K562 (cell line): ENCODE measurements at regions not wholly inside any gene's neighbourhood (a gene's known extent, or its start where the extent isn't known, plus 50 kb on each side); places are given as distances from the start of the nearest gene placed in this dataset.

Experiments
- ATAC-seq: fragments of 200-7000 bp; cut with Tn5 transposase; 3 replicates; pipeline ENCODE4 v1.9.1; 2020; ENCODE audit warnings: moderate library complexity
- BruUV-seq: library from RNA; stranded (reverse); fragments of 400-500 nt; replicated peaks from 2 replicates; lab custom pipeline; 2021; lab: Mats Ljungman, UMichigan
- CTCF ChIA-PET: fragments of 300-600 bp; formaldehyde crosslinking; extraction: SDS; loops from one replicate; lab custom pipeline; 2021; ENCODE audit warnings: low intra/inter-chr PET ratio; lab: Yijun Ruan, JAX
- POLR2A ChIA-PET: fragments of 300-600, 350-650 bp; sonication (Branson Sonifier 250); formaldehyde crosslinking; extraction: SDS; loops from one replicate; lab custom pipeline; 2021; ENCODE audit warnings: antibody characterized with exemption, inconsistent platforms; lab: Yijun Ruan, JAX
- DNase-seq, 4 experiments: peaks; one replicate each; pipeline versions ENCODE4 v3.0.0 to v3.0.0-alpha.2; 2011 to 2018; ENCODE audit warnings: low spot score in 3 of 4, mixed read lengths in 3 of 4; ENCODE audit errors: extremely low read depth in 1 of 4
- FAIRE-seq: peaks from 2 replicates; lab custom pipeline; 2011; peaks lifted over from hg19 to GRCh38; lab: Jason Lieb, UNC
- H2AFZ ChIP-seq: 2 replicates; pipeline ENCODE4 v1.6.0; 2011; ENCODE audit warnings: low read depth, low read length, control low read depth, inconsistent platforms
- H3K27ac ChIP-seq: fragments of 200-600 bp; 3 replicates; pipeline ENCODE4 v1.8.0; 2011; ENCODE audit warnings: low read depth, mild to moderate bottlenecking, control low read depth, inconsistent platforms, low read length, moderate library complexity, mixed read lengths; ENCODE audit errors: extremely low read depth
- H3K27me3 ChIP-seq, 2 experiments: fragments of 300-600 bp in 1 of 2; 2 replicates in 1 of 2; 3 replicates in 1 of 2; pipeline versions ENCODE4 v1.6.0 to v1.8.0; 2011; ENCODE audit warnings: inconsistent platforms in 2 of 2, low read length in 2 of 2, mild to moderate bottlenecking in 1 of 2, mixed read lengths in 1 of 2, moderate library complexity in 1 of 2; ENCODE audit not compliant: control insufficient read depth in 2 of 2, insufficient read depth in 2 of 2
- H3K36me3 ChIP-seq: fragments of 300-600 bp; 3 replicates; pipeline ENCODE4 v1.8.0; 2011; ENCODE audit warnings: mild to moderate bottlenecking, low read length, inconsistent platforms; ENCODE audit not compliant: control insufficient read depth, insufficient read depth
- H3K4me1 ChIP-seq, 2 experiments: fragments of 200-600 bp in 1 of 2; replicated peaks in 1 of 2; 2 replicates in 1 of 2; 3 replicates in 1 of 2; pipeline versions ENCODE4 v1.5.1 to v1.8.0; 2011; ENCODE audit warnings: inconsistent platforms in 2 of 2, low read length in 2 of 2, mild to moderate bottlenecking in 1 of 2, mixed read lengths in 1 of 2, moderate library complexity in 1 of 2; ENCODE audit not compliant: control insufficient read depth in 2 of 2, insufficient read depth in 2 of 2
- H3K4me2 ChIP-seq: 2 replicates; pipeline ENCODE4 v1.6.1; 2011; ENCODE audit warnings: low read length, control low read depth, inconsistent platforms, mixed read lengths; ENCODE audit not compliant: insufficient read depth
- H3K4me3 ChIP-seq: fragments of 200-600 bp; sonication (generic), shearing (Covaris generic); 2 replicates; pipeline ENCODE4 v1.5.1; 2016; ENCODE audit warnings: control low read depth, inconsistent platforms
- H3K79me2 ChIP-seq: fragments of 200-600 bp; 3 replicates; pipeline ENCODE4 v1.8.0; 2011; ENCODE audit warnings: low read length, inconsistent platforms; ENCODE audit not compliant: control insufficient read depth, insufficient read depth
- H3K9ac ChIP-seq, 2 experiments: 2 replicates each; pipeline versions ENCODE4 v1.6.0 to v1.6.1; 2011; ENCODE audit warnings: low read depth in 2 of 2, low read length in 2 of 2, control low read depth in 1 of 2, inconsistent platforms in 1 of 2, mild to moderate bottlenecking in 1 of 2, mixed read lengths in 1 of 2; ENCODE audit not compliant: insufficient read depth in 1 of 2
- H3K9me1 ChIP-seq: one replicate; pipeline ENCODE4 v1.6.0; 2011; ENCODE audit warnings: inconsistent platforms, mild to moderate bottlenecking, low read length, moderate library complexity; ENCODE audit not compliant: control insufficient read depth, insufficient read depth
- H3K9me3 ChIP-seq: replicated peaks from 2 replicates; pipeline ENCODE4 v1.5.1; 2011; ENCODE audit warnings: low read depth, low read length, inconsistent platforms; ENCODE audit not compliant: control insufficient read depth, insufficient read depth
- H4K20me1 ChIP-seq: replicated peaks from 2 replicates; pipeline ENCODE4 v1.6.1; 2011; ENCODE audit warnings: low read length, inconsistent platforms, mixed read lengths; ENCODE audit not compliant: control insufficient read depth, insufficient read depth
- CC2D1A ChIP-seq: fragments of 450-650 bp; IDR thresholded peaks from 2 replicates; pipeline ENCODE4 v1.6.1; 2017; ENCODE audit warnings: mild to moderate bottlenecking
- FOXP1 ChIP-seq: sonication (generic); formaldehyde crosslinking; IDR thresholded peaks from 2 replicates; pipeline ENCODE4 v1.8.0; 2022; ENCODE audit warnings: mild to moderate bottlenecking, missing genetic modification reagents
- FUS ChIP-seq: fragments of 200-400 bp; formaldehyde crosslinking; optimal IDR thresholded peaks from 2 replicates; pipeline ENCODE3; 2017; ENCODE audit warnings: low read depth, low read length
- MCM3 ChIP-seq: fragments of 450-650 bp; IDR thresholded peaks from 2 replicates; pipeline ENCODE4 v1.6.1; 2016
- MYC ChIP-seq, 2 experiments: fragments of 250-450 bp in 1 of 2; sonication (Bioruptor Pico) in 1 of 2; IDR thresholded peaks; 2 replicates each; pipeline versions ENCODE4 v1.5.1 to v1.6.1; 2012 to 2021; ENCODE audit warnings: low read depth in 2 of 2, borderline replicate concordance in 1 of 2, improper control_type of control experiment in 1 of 2, low read length in 1 of 2, mild to moderate bottlenecking in 1 of 2, moderate library complexity in 1 of 2
- MYNN ChIP-seq, 2 experiments: sonication (generic); formaldehyde crosslinking in 1 of 2; IDR thresholded peaks; 2 replicates each; pipeline versions ENCODE4 v1.5.0 to v1.6.1; 2016 to 2020; ENCODE audit warnings: antibody characterized with exemption in 1 of 2, missing genetic modification reagents in 1 of 2
- NR1H2 ChIP-seq: sonication (generic); formaldehyde crosslinking; IDR thresholded peaks from 2 replicates; pipeline ENCODE4 v1.4.0; 2020; ENCODE audit warnings: mild to moderate bottlenecking, missing genetic modification reagents
- SAFB2 ChIP-seq: fragments of 200-400 bp; formaldehyde crosslinking; IDR thresholded peaks from 2 replicates; pipeline ENCODE4 v1.6.1; 2018; ENCODE audit warnings: borderline replicate concordance, low read length, low read depth, moderate library complexity; ENCODE audit not compliant: severe bottlenecking
- SMARCB1 ChIP-seq: IDR thresholded peaks from 2 replicates; pipeline ENCODE4 v1.6.1; 2011; ENCODE audit warnings: improper control_type of control experiment, low read depth; ENCODE audit not compliant: insufficient read length
- ZBTB8A ChIP-seq: fragments of 450-650 bp; IDR thresholded peaks from 2 replicates; pipeline ENCODE4 v1.6.1; 2018; ENCODE audit warnings: mild to moderate bottlenecking, moderate library complexity; ENCODE audit not compliant: partially characterized antibody
- ZNF263 ChIP-seq: sonication (generic); formaldehyde crosslinking; IDR thresholded peaks from 2 replicates; pipeline ENCODE4 v1.8.0; 2022; ENCODE audit warnings: mild to moderate bottlenecking, missing genetic modification reagents, borderline replicate concordance
- ZNF79 ChIP-seq: fragments of 250-450 bp; sonication (Bioruptor Pico); IDR thresholded peaks from 2 replicates; pipeline ENCODE4 v1.4.0; 2020; ENCODE audit warnings: low read depth, mild to moderate bottlenecking, moderate library complexity
- WGBS: fragments of 100-300 bp; shearing (Covaris generic); methylation state at CpG from one replicate; pipeline ENCODE4 v1.1.6; 2016; ENCODE audit warnings: low coverage, mixed read lengths; ENCODE audit not compliant: insufficient coverage; ENCODE audit errors: missing lambda C conversion rate; 5-methylcytosine and 5-hydroxymethylcytosine counted together
- in situ Hi-C: fragments of 300-500 bp; cut with MboI; formaldehyde crosslinking; loops from 4 replicates; pipeline ENCODE4 v1.15.0; 2018; ENCODE audit warnings: inconsistent platforms, mixed read lengths
- intact Hi-C: fragments of 100-400 bp; cut with micrococcal nuclease; formaldehyde crosslinking; loops from 2 replicates; pipeline ENCODE4 v1.14.2; 2022
- TF ChIP-seq, protein P1 (sequence below): fragments of 250-450 bp; sonication (Bioruptor Pico); IDR thresholded peaks from 2 replicates; pipeline ENCODE4 v1.5.0; 2021; ENCODE audit warnings: mild to moderate bottlenecking, borderline replicate concordance
- TF ChIP-seq, protein P2 (sequence below): sonication (generic); formaldehyde crosslinking; IDR thresholded peaks from 2 replicates; pipeline ENCODE4 v1.8.0; 2022; ENCODE audit warnings: mild to moderate bottlenecking, missing genetic modification reagents
- TF ChIP-seq, protein P3 (sequence below): fragments of 450-650 bp; IDR thresholded peaks from 2 replicates; pipeline ENCODE4 v1.6.1; 2016; ENCODE audit warnings: antibody characterized with exemption

DNA sequence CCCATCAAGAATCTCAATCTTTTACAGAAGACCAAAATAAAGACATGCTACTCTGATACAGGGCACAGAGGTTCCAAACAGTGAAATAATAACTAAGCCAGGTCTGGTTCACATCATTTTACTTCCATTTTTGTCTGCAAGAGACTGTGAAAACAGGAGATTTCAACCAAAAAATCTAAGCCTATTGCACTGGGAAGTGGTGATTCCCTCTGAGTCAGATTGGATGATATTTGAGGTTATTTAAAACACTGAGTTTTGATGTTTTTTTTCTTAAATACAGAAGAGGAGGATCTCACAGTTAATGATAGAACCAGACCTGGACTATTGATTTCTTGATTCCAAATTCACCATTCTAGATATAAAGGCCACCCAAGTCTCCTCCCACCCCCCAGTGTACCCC is 117.3 kb upstream of the FAM20A start (continued):
- TF ChIP-seq MCM3: no peak

DNA sequence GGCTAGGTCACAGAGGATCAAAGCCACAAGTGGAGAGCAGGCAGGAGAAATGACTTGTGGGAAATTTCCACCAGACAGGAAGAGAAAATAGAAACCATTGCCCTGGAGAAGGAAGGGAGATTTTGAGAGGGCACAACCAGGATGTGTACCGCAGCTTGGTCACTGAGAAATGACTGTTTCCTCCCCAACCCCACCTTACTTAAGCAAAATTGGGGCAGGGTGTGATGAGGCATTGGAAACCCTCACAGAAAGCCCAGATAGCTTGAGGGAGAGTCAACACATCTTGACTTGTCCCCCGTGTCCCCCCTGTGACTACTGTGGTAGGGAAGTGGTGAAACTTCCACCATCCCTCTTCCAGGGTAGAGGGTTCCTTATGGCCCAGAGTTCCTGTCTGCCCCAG is 113.5 kb upstream of the FAM20A start:
- H3K27ac ChIP-seq: no peak overlapping the region
- CTCF ChIA-PET: no interaction called here
- intact Hi-C loops (no loop called here), in situ Hi-C loops (no loop called here)
- no peak overlapping the region for H2AFZ ChIP-seq
- TF ChIP-seq ZNF79 (no peak), NR1H2 (CRISPR knock-in tag) (no peak), SAFB2 (no peak), MYNN (IDR thresholded peaks at IDR 0.05) (no peak), MYNN (CRISPR knock-in tag; IDR thresholded peaks at IDR 0.05) (no peak), ZBTB8A (no peak), FOXP1 (CRISPR knock-in tag) (no peak), FUS (no peak), MYC (IDR thresholded peaks at IDR 0.05; ENCODE audit: low read depth, low read length) (no peak), MYC (CRISPR knock-in tag; IDR thresholded peaks at IDR 0.05; ENCODE audit: borderline replicate concordance, low read depth) (no peak), ZNF263 (CRISPR knock-in tag) (no peak), CC2D1A (no peak), SMARCB1 (no peak)
- TF ChIP-seq, protein P1, sequence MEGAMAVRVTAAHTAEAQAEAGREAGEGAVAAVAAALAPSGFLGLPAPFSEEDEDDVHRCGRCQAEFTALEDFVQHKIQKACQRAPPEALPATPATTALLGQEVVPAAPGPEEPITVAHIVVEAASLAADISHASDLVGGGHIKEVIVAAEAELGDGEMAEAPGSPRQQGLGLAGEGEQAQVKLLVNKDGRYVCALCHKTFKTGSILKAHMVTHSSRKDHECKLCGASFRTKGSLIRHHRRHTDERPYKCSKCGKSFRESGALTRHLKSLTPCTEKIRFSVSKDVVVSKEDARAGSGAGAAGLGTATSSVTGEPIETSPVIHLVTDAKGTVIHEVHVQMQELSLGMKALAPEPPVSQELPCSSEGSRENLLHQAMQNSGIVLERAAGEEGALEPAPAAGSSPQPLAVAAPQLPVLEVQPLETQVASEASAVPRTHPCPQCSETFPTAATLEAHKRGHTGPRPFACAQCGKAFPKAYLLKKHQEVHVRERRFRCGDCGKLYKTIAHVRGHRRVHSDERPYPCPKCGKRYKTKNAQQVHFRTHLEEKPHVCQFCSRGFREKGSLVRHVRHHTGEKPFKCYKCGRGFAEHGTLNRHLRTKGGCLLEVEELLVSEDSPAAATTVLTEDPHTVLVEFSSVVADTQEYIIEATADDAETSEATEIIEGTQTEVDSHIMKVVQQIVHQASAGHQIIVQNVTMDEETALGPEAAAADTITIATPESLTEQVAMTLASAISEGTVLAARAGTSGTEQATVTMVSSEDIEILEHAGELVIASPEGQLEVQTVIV (CRISPR knock-in tag): no peak
- TF ChIP-seq, protein P2, sequence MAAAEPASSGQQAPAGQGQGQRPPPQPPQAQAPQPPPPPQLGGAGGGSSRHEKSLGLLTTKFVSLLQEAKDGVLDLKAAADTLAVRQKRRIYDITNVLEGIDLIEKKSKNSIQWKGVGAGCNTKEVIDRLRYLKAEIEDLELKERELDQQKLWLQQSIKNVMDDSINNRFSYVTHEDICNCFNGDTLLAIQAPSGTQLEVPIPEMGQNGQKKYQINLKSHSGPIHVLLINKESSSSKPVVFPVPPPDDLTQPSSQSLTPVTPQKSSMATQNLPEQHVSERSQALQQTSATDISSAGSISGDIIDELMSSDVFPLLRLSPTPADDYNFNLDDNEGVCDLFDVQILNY (CRISPR knock-in tag): no peak
- TF ChIP-seq, protein P3, sequence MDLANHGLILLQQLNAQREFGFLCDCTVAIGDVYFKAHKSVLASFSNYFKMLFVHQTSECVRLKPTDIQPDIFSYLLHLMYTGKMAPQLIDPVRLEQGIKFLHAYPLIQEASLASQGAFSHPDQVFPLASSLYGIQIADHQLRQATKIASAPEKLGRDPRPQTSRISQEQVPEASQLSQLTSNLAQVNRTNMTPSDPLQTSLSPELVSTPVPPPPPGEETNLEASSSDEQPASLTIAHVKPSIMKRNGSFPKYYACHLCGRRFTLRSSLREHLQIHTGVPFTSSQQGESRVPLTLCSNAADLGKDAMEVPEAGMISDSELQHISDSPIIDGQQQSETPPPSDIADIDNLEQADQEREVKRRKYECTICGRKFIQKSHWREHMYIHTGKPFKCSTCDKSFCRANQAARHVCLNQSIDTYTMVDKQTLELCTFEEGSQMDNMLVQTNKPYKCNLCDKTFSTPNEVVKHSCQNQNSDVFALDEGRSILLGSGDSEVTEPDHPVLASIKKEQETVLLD: no peak
- POLR2A ChIA-PET: no interaction called here
- no peaks in the 10 kb centered on the region; a peak in 2 of 5 replicates for H3K27me3 ChIP-seq
- H3K4me2 ChIP-seq: no peak overlapping the region
- no peaks in the 10 kb centered on the region for H3K79me2 ChIP-seq
- no peaks in the 10 kb centered on the region for H3K4me1 ChIP-seq
- no peaks in the 10 kb centered on the region for H3K36me3 ChIP-seq
- no peak overlapping the region for H3K4me3 ChIP-seq
- no peaks in the 10 kb centered on the region for H4K20me1 ChIP-seq
- no peaks in the 10 kb centered on the region for H3K9me3 ChIP-seq
- no peak overlapping the region for H3K9ac ChIP-seq
- ATAC-seq (no peak), DNase-seq (no peak), FAIRE-seq (no peak)
- WGBS: 5% methylated on average over 2 of the region's 2 CpGs
- no TSS peak for BruUV-seq
- no peaks in the 10 kb centered on the region for H3K9me1 ChIP-seq
